Neural progenitor cell (in vitro differentiated cells): ENCODE measurements at regions not wholly inside any gene's neighbourhood (a gene's known extent, or its start where the extent isn't known, plus 50 kb on each side); places are given as distances from the start of the nearest gene placed in this dataset.

Experiments
- DNase-seq: peaks from one replicate; pipeline ENCODE4 v3.0.0-alpha.2; 2016; ENCODE audit warnings: low spot score
- H2AFZ ChIP-seq: fragments of 200-600 bp; sonication (generic); replicated peaks from 2 replicates; pipeline ENCODE4 v1.6.1; 2016; ENCODE audit warnings: antibody characterized with exemption
- H3F3A ChIP-seq: fragments of 200-600 bp; sonication (generic); 2 replicates; pipeline ENCODE4 v1.6.1; 2016; ENCODE audit warnings: antibody characterized with exemption, low read depth
- H3K27ac ChIP-seq: fragments of 200-600 bp; sonication (generic); 2 replicates; pipeline ENCODE4 v1.5.1; 2016; ENCODE audit warnings: mild to moderate bottlenecking
- H3K27me3 ChIP-seq: fragments of 200-600 bp; sonication (generic); 2 replicates; pipeline ENCODE4 v1.6.1; 2016; ENCODE audit warnings: mild to moderate bottlenecking, moderate library complexity
- H3K36me3 ChIP-seq: fragments of 200-600 bp; sonication (generic); 2 replicates; pipeline ENCODE4 v1.5.1; 2016
- H3K4me1 ChIP-seq: fragments of 200-600 bp; sonication (generic); 2 replicates; pipeline ENCODE4 v1.6.1; 2016; ENCODE audit warnings: mixed run types
- H3K4me2 ChIP-seq: fragments of 200-600 bp; sonication (generic); 2 replicates; pipeline ENCODE4 v1.6.1; 2016
- H3K4me3 ChIP-seq: fragments of 200-600 bp; sonication (generic); 2 replicates; pipeline ENCODE4 v1.5.1; 2016
- H3K79me2 ChIP-seq: fragments of 200-600 bp; sonication (generic); 2 replicates; pipeline ENCODE4 v1.6.1; 2016; ENCODE audit warnings: low read depth
- H3K9ac ChIP-seq: fragments of 200-600 bp; sonication (generic); 2 replicates; pipeline ENCODE4 v1.6.1; 2016
- H3K9me3 ChIP-seq: fragments of 200-600 bp; sonication (generic); 2 replicates; pipeline ENCODE4 v1.5.1; 2016; ENCODE audit warnings: low read depth
- H4K20me1 ChIP-seq: fragments of 200-600 bp; sonication (generic); 2 replicates; pipeline ENCODE4 v1.6.1; 2016; ENCODE audit warnings: low read depth
- H3K27ac Mint-ChIP-seq: 3 replicates; pipeline ENCODE4 v1.8.0; 2021; ENCODE audit warnings: mixed read lengths
- H3K27me3 Mint-ChIP-seq: 2 replicates; pipeline ENCODE4 v1.8.0; 2022; ENCODE audit warnings: low read depth, mild to moderate bottlenecking, inconsistent platforms, moderate library complexity, mixed read lengths; ENCODE audit not compliant: insufficient read depth
- H3K36me3 Mint-ChIP-seq: 3 replicates; pipeline ENCODE4 v1.8.0; 2021; ENCODE audit warnings: mixed read lengths
- H3K4me1 Mint-ChIP-seq: 3 replicates; pipeline ENCODE4 v1.8.0; 2021; ENCODE audit warnings: mixed read lengths
- H3K4me3 Mint-ChIP-seq: 3 replicates; pipeline ENCODE4 v1.8.0; 2021; ENCODE audit warnings: mild to moderate bottlenecking, moderate library complexity, mixed read lengths
- H3K9me3 Mint-ChIP-seq: 3 replicates; pipeline ENCODE4 v1.8.0; 2020; ENCODE audit warnings: mixed read lengths
- CTCF ChIP-seq: fragments of 200-600 bp; sonication (generic); IDR thresholded peaks from 2 replicates; pipeline ENCODE4 v1.5.1; 2017; ENCODE audit warnings: antibody characterized with exemption, mild to moderate bottlenecking
- EZH2 ChIP-seq: fragments of 200-600 bp; sonication (generic); IDR thresholded peaks from 2 replicates; pipeline ENCODE4 v1.6.1; 2017; ENCODE audit warnings: antibody characterized with exemption, mild to moderate bottlenecking, moderate library complexity
- EZH2phosphoT487 ChIP-seq: fragments of 200-600 bp; sonication (generic); IDR thresholded peaks from 2 replicates; pipeline ENCODE4 v1.6.1; 2017; ENCODE audit warnings: antibody characterized with exemption

DNA sequence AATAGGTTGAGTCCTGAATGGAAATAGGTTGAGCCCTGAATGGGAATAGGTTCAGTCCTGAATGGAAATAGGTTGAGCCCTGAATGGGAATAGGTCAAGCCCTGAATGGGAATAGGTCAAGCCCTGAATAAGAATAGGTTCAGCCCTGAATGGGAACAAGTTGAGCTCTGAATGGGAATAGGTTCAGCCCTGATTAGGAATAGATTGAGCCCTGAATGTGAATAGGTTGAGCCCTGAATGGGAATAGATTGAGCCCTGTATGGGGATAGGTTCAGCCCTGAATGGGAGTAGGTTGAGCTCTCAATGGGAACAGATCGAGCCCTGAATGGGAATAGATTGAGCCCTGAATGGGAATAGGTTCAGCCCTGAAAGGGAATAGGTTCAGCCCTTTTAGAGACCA is 590.8 kb upstream of the ADAMTS16 start:
- peaks cover 14% of the 10 kb centered on the region for H3K4me1 Mint-ChIP-seq
- peaks cover 6% of the 10 kb centered on the region for H3K27me3 Mint-ChIP-seq
- no peaks in the 10 kb centered on the region for H3K79me2 ChIP-seq
- no peaks in the 10 kb centered on the region for H3K27me3 ChIP-seq
- peaks cover 18% of the 10 kb centered on the region for H3F3A ChIP-seq
- no peak overlapping the region for H3K4me3 Mint-ChIP-seq
- no peak overlapping the region for H2AFZ ChIP-seq
- H3K4me3 ChIP-seq = no peak overlapping the region
- H3K27ac Mint-ChIP-seq = no peak overlapping the region
- H3K9ac ChIP-seq = no peak overlapping the region
- H3K9me3 ChIP-seq = no peaks in the 10 kb centered on the region
- TF ChIP-seq CTCF = no peak
- no peak for TF ChIP-seq EZH2
- TF ChIP-seq EZH2phosphoT487 = no peak
- H3K4me2 ChIP-seq = no peak overlapping the region
- peaks cover 6% of the 10 kb centered on the region for H3K9me3 Mint-ChIP-seq
- H3K36me3 ChIP-seq = no peaks in the 10 kb centered on the region
- peaks cover 3% of the 10 kb centered on the region for H3K36me3 Mint-ChIP-seq
- peak overlapping the region; percentile 78 for H3K27ac ChIP-seq
- peaks cover 35% of the 10 kb centered on the region for H3K4me1 ChIP-seq
- DNase-seq = peak; percentile 57
- no peaks in the 10 kb centered on the region for H4K20me1 ChIP-seq

- Histone ChIP-seq H3K4me2 (no peak overlapping the region), H3K27ac (no peak overlapping the region), H3K4me1 (peaks cover 30% of the 10 kb centered on the region), H2AFZ (no peak overlapping the region), H4K20me1 (no peaks in the 10 kb centered on the region), H3K36me3 (no peaks in the 10 kb centered on the region), H3K4me3 (no peak overlapping the region), H3K27me3 (no peaks in the 10 kb centered on the region), H3K9me3 (no peaks in the 10 kb centered on the region), H3F3A (peaks cover 18% of the 10 kb centered on the region), H3K79me2 (no peaks in the 10 kb centered on the region), H3K9ac (no peak overlapping the region)
- H3K9me3 Mint-ChIP-seq = peaks cover 6% of the 10 kb centered on the region
- DNase-seq = no peak
- H3K36me3 Mint-ChIP-seq = peaks cover 3% of the 10 kb centered on the region
- no peak overlapping the region for H3K4me3 Mint-ChIP-seq
- peaks cover 6% of the 10 kb centered on the region for H3K27me3 Mint-ChIP-seq
- no peak overlapping the region for H3K27ac Mint-ChIP-seq
- H3K4me1 Mint-ChIP-seq = peaks cover 14% of the 10 kb centered on the region
- no peak for TF ChIP-seq CTCF
- no peak for TF ChIP-seq EZH2phosphoT487
- TF ChIP-seq EZH2 = no peak
These were observed 589.1 kb upstream of the ADAMTS16 start for GRCh38 chr5:4551034-4551433.

DNA sequence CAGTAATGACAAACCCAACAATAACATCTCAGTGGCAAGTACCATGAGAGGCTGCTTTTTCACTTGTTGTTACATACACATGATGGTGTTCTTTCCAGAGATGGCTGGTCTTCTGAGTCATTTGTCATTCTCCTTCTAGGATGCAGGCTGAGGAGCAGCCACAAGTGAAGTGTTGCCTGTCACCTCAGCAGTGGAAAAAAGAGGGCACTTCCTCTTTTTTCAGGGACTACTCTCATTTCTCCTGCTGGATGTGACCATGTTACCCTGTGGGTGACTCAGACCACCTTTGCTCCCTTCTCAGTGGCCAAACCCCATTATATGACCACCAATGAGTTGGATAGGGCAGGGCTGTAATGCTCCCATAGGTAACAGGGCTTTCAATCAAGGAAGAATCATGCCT is 587.0 kb upstream of the ADAMTS16 start:
- H3K27me3 Mint-ChIP-seq = peaks cover 6% of the 10 kb centered on the region
- Histone ChIP-seq H2AFZ (no peak overlapping the region), H3K27ac (no peak overlapping the region), H3K79me2 (no peaks in the 10 kb centered on the region), H3K9me3 (no peaks in the 10 kb centered on the region), H3K36me3 (no peaks in the 10 kb centered on the region), H3K27me3 (no peaks in the 10 kb centered on the region), H3K4me3 (no peak overlapping the region), H3F3A (peaks cover 35% of the 10 kb centered on the region), H3K4me2 (no peak overlapping the region), H3K4me1 (peaks cover 45% of the 10 kb centered on the region), H3K9ac (no peak overlapping the region), H4K20me1 (no peaks in the 10 kb centered on the region)
- H3K4me1 Mint-ChIP-seq = peaks cover 14% of the 10 kb centered on the region
- H3K9me3 Mint-ChIP-seq = peaks cover 6% of the 10 kb centered on the region
- H3K4me3 Mint-ChIP-seq = no peak overlapping the region
- TF ChIP-seq CTCF (no peak), EZH2 (no peak), EZH2phosphoT487 (no peak)
- H3K36me3 Mint-ChIP-seq = peaks cover 3% of the 10 kb centered on the region
- H3K27ac Mint-ChIP-seq = peak overlapping the region; percentile 54
- no peak for DNase-seq
